RWPE1 (cell line): ENCODE measurements at regions not wholly inside any gene's neighbourhood (a gene's known extent, or its start where the extent isn't known, plus 50 kb on each side); places are given as distances from the start of the nearest gene placed in this dataset.

Experiments
- CTCF ChIA-PET: fragments of 350-600 bp; sonication (Branson Sonifier 250); formaldehyde crosslinking; extraction: SDS; loops from one replicate; lab custom pipeline; 2021; lab: Yijun Ruan, JAX
- POLR2A ChIA-PET: fragments of 400-600 bp; formaldehyde crosslinking; extraction: SDS; loops from one replicate; lab custom pipeline; 2020; ENCODE audit warnings: antibody characterized with exemption; ENCODE audit not compliant: low non-redundant PET; lab: Yijun Ruan, JAX
- DNase-seq: peaks from one replicate; pipeline ENCODE4 v3.0.0; 2012; ENCODE audit warnings: low spot score
- H3K27ac ChIP-seq: fragments of 450-650 bp; 2 replicates; pipeline ENCODE4 v1.5.1; 2017
- CTCF ChIP-seq: fragments of 450-650 bp; conservative IDR thresholded peaks from 2 replicates; pipeline ENCODE4 v1.5.1; 2017; ENCODE audit warnings: low read depth, mild to moderate bottlenecking

GRCh38 chr2:18913512-18913911 is 324.1 kb upstream of the NT5C1B start:
- POLR2A ChIA-PET, result no interaction called here
- no peak for TF ChIP-seq CTCF

DNA sequence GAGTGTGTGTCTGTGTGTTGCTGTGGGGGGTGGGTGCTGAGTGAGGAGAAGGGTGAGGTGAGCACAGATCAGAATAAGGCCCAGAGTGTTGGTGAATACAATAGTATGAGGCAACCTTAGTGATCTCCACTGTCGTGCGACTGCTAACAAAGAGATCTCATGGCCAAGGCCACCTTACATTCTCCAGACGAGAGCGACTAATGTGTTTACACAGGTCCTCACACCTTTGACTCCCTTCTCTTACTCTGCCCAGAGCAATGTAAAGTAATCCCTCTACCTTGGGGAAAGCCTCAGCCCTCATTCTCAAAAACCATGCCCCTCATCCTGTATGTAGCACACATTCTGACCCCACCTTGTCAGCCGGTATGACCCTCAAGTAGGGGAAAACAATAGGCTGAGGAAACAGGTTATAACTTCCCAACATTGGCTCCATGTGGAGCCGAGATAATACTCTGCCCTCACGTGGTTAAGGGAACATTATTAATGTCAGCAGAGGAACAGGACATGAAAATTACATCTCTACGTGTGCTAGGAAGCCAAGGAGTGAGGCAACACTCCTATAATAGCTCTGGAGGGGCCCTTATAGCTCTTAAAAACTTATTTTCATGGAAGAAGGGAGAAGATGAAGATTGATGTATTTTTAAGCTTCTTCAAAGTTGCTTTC is 323.0 kb upstream of the NT5C1B start:
- ChIA-PET POLR2A (no interaction called here), CTCF (no interaction called here)
- DNase-seq, result no peak
- TF ChIP-seq CTCF, result no peak
- no peak overlapping the region for H3K27ac ChIP-seq

More at GRCh38 chr2:18913512-18913911, 324.1 kb upstream of the NT5C1B start:
- H3K27ac ChIP-seq, result no peak overlapping the region
- DNase-seq, result no peak
- CTCF ChIA-PET, result no interaction called here

GRCh38 chr2:18911416-18911815 is 322.0 kb upstream of the NT5C1B start:
- TF ChIP-seq CTCF, result no peak
- H3K27ac ChIP-seq, result peak overlapping the region; percentile 69
- no peak for DNase-seq
- ChIA-PET POLR2A (no interaction called here), CTCF (no interaction called here)

DNA sequence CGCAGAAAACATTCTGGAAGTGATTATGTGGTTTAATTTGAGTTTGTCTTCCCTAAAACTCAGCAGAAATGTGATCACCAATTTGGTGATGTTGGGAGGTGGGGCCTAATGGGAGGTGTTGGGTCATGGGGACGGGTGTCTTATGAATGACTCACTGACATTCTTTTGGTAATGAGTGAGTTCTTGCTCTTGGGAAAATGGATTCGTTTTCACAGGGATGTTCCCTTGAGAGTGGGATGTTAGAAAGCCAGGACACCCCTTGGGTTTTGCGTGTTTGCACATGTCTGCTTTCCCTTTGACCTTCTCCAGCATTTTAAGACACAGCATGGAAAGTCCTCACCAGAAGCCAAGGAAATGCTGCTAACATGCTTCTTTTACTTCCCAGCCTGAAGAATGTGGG is 321.5 kb upstream of the NT5C1B start:
- no peak for TF ChIP-seq CTCF
- DNase-seq, result peak; percentile 85
- ChIA-PET CTCF (no interaction called here), POLR2A (no interaction called here)
- H3K27ac ChIP-seq, result no peak overlapping the region

- ChIA-PET CTCF (no interaction called here), POLR2A (no interaction called here)
- DNase-seq, result no peak
- TF ChIP-seq CTCF, result no peak
- no peak overlapping the region for H3K27ac ChIP-seq
These were observed 318.6 kb upstream of the NT5C1B start for GRCh38 chr2:18907937-18908336.

DNA sequence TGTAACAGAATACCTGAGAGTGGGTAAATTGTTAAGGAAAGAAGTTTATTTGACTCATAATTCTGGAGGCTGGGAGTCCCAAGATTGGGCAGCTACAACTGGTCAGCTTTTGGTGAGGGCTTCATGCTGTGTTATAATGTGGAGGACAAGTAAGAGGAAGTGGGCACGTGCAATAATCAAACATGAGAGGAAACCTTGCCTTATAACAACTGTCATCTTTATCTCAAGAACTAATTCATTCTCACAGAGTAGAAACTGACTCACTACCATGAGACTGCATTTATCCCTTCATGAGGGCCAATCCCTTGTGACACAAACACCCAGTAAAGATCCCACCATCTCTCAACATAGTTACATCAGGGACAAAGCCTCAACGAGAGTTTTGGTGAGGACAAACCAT is 318.1 kb upstream of the NT5C1B start:
- H3K27ac ChIP-seq, result no peak overlapping the region
- TF ChIP-seq CTCF, result no peak
- CTCF ChIA-PET, result interaction anchor here (0.5 to 0.6 kb wide), 2 partner anchors 73 to 939 kb away, joined by 3 read pairs; no protein-coding TSS in a partner anchor
- no peak for DNase-seq
- POLR2A ChIA-PET, result no interaction called here

DNA sequence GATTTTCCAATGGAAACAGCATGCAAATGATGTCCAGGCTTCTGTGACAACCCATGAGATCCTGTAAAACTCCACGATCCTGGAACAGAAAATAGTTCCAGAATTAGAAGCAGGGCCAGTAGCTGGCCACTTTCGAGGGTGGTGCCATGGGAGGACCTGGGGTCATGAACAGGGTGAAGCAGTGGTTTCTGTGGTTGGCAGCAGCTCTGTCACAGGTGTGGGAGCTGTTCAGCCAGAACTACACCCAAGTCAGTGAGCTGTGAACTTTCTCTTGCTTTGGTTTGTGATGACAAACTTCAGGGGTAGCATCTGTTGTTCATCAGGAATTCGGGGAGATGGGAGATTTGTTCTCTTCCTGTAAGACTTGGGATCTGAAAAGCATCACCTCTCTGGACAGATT is 314.4 kb upstream of the NT5C1B start:
- TF ChIP-seq CTCF, result no peak
- H3K27ac ChIP-seq, result no peak overlapping the region
- DNase-seq, result no peak
- CTCF ChIA-PET, result no interaction called here
- POLR2A ChIA-PET, result no interaction called here
